ENCODE measurements at regions not wholly inside any gene's neighbourhood (a gene's known extent, or its start where the extent isn't known, plus 50 kb on each side); places are given as distances from the start of the nearest gene placed in this dataset.
A peak's percentile ranks its signal among the peaks of the same experiment; 100 is the strongest.

DNA sequence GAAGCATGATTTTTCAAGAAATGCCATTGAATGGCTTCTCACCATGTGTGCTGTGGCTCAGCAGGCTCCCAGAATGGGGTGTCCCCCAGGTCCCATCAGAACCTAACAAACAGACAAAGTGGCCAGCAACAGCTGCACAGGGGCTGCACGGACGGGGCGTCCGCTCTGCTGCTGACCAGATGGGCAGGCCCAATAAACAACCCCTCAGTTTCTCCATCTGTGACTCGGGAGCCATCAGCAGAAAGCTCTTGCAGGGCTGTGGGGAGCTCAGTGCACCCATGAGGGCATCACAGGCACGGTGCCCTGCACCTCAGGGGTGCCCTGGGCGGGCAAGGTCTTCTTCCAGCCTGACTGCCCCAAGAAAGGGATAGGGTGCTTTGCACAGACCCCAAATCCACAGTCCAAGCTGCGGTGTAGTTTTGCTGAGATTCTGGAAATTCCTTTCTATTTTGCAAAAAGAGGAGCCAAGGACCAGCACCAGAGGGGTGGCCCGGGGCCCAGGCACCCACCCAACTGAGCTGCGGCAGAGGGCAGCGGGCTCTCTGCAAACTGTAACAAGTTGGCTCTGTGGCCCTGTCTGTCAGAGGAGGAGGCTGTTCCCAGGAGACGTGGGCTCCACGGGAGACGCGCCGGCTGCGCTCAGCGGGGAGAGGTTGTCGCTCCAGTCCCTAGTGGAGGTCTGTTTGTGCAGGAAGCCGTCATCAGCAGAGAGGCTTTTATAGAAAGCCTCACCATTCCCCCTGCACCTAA lies 138.7 kb upstream of the PPP1R26 start:
- DNase-seq: no peak
- no CpG with 5 or more reads among the region's 20 CpGs for WGBS (ENCODE audit: insufficient coverage, low lambda C conversion rate)

DNA sequence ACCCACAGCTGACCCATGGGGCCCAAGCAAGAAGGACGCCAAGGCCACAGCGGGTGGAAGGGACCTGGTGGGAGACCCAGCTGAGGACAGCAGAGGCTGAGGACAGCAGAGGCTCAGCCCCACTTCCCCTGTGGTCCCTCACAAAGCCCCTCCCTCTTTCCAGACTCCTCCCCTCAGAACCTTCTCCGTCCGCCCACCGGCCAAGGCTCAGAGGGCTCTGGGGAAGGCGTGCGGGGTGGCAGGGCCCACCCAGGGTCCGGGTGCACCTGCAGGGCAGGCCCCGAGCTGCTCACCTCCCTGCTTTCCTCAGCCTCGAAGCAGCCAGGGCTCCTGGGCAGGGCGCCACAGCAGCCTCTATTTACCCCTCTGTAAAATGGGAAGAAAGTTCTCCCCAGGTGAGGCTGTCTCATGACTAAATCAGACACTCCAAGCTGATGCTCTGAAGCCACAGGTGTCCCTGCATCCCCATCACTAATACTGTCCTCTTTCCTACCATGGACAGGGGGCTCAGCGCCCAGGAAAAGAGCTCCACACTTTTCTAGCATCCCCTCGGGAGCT lies 137.9 kb upstream of the PPP1R26 start:
- Histone ChIP-seq H3K9me3 (ENCODE audit: control insufficient read depth, low read depth, low read length) (no peaks in the 10 kb centered on the region), H3K4me1 (ENCODE audit: control insufficient read depth, insufficient read depth, low read length) (no peaks in the 10 kb centered on the region), H3K36me3 (ENCODE audit: control insufficient read depth, insufficient read depth, low read length) (no peaks in the 10 kb centered on the region), H3K4me3 (ENCODE audit: low read length) (no peak overlapping the region), H3K27me3 (ENCODE audit: control insufficient read depth, insufficient read depth, low read length) (peaks cover 13% of the 10 kb centered on the region), H3K27ac (ENCODE audit: low read length) (no peak overlapping the region)
- no CpG with 5 or more reads among the region's 13 CpGs for WGBS (ENCODE audit: insufficient coverage, low lambda C conversion rate)
- DNase-seq: no peak

More for the DNA sequence above, 138.7 kb upstream of the PPP1R26 start:
- no peaks in the 10 kb centered on the region for H3K9me3 ChIP-seq (ENCODE audit: control insufficient read depth, low read depth, low read length)
- no peak overlapping the region for H3K4me3 ChIP-seq (ENCODE audit: low read length)
- peaks cover 13% of the 10 kb centered on the region for H3K27me3 ChIP-seq (ENCODE audit: control insufficient read depth, insufficient read depth, low read length)
- H3K36me3 ChIP-seq (ENCODE audit: control insufficient read depth, insufficient read depth, low read length): no peaks in the 10 kb centered on the region
- H3K27ac ChIP-seq (ENCODE audit: low read length): no peak overlapping the region
- no peaks in the 10 kb centered on the region for H3K4me1 ChIP-seq (ENCODE audit: control insufficient read depth, insufficient read depth, low read length)

DNA sequence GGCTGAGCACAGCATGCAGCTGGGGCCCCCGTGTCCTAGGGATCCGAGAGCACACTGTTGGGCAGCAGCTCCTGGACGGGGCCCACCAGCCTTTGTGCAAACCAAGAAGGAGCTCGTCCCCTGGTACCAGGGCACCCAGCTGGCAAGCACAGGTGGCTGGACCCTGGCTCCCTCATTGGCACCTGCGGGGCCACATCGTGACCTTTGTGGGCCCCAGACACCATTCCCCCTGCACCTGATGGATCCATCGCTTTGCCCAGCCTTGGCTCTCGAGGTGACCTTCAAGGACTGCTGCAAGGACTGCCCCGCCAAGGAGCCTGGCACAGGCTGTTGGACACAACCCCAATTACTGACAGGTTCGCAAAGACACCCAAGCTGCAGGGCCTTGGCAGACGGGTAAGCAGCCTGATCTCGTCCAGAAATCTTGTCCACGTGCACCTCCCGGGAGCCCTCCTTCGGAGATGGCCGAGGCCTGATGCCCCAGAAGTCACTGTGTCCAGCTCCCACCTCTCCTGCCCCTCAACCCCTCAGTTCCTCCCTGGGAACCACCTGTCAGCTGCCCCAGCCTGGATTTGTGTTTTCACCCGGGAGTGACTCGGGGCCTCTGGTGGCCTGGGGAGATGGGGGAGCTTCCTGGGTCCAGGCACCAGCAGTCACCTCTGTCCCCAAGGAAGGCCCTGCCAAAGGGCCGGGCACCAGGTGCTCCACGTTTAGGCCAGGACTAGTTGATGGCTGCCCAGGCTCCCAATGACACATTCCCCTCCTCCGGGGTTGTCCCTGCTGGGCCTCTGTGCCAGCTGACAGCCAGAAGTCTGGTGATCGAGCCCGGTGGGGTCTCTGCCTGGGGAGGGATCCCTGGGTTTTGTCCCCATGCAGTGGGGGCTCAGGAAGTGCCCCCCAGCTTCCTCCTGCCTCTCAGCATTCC lies 137.1 kb upstream of the PPP1R26 start:
- no peaks in the 10 kb centered on the region for H3K4me1 ChIP-seq (ENCODE audit: control insufficient read depth, insufficient read depth, low read length)
- H3K36me3 ChIP-seq (ENCODE audit: control insufficient read depth, insufficient read depth, low read length): no peaks in the 10 kb centered on the region
- no peak overlapping the region for H3K27ac ChIP-seq (ENCODE audit: low read length)
- H3K9me3 ChIP-seq (ENCODE audit: control insufficient read depth, low read depth, low read length): no peaks in the 10 kb centered on the region
- DNase-seq: no peak
- H3K4me3 ChIP-seq (ENCODE audit: low read length): no peak overlapping the region
- WGBS (ENCODE audit: insufficient coverage, low lambda C conversion rate): no CpG with 5 or more reads among the region's 23 CpGs
- H3K27me3 ChIP-seq (ENCODE audit: control insufficient read depth, insufficient read depth, low read length): peaks cover 13% of the 10 kb centered on the region

DNA sequence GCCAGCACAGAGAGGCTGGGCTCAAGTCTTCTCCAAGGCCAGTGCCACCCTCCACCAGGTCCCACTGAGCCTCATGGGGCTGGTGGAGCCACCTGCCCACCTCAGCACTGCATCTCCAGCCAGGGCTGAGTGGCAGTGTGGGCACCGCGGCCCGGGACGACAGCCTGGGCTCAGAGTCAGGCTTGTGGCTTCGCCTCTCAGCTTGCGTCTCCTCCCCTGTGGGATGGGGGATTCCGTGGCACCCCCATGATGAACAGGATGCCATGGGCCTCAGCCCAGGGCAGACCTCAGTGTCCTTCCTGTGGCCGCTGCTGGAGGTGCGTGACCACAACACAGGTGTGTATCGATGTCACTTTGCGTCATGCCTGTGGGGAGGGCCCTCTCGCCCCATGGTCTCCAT lies 136.4 kb upstream of the PPP1R26 start:
- no peak overlapping the region for H3K4me3 ChIP-seq (ENCODE audit: low read length)
- H3K4me1 ChIP-seq (ENCODE audit: control insufficient read depth, insufficient read depth, low read length): no peaks in the 10 kb centered on the region
- no peak for DNase-seq
- H3K27ac ChIP-seq (ENCODE audit: low read length): no peak overlapping the region
- H3K9me3 ChIP-seq (ENCODE audit: control insufficient read depth, low read depth, low read length): no peaks in the 10 kb centered on the region
- peaks cover 13% of the 10 kb centered on the region for H3K27me3 ChIP-seq (ENCODE audit: control insufficient read depth, insufficient read depth, low read length)
- WGBS (ENCODE audit: insufficient coverage, low lambda C conversion rate): no CpG with 5 or more reads among the region's 12 CpGs
- no peaks in the 10 kb centered on the region for H3K36me3 ChIP-seq (ENCODE audit: control insufficient read depth, insufficient read depth, low read length)

DNA sequence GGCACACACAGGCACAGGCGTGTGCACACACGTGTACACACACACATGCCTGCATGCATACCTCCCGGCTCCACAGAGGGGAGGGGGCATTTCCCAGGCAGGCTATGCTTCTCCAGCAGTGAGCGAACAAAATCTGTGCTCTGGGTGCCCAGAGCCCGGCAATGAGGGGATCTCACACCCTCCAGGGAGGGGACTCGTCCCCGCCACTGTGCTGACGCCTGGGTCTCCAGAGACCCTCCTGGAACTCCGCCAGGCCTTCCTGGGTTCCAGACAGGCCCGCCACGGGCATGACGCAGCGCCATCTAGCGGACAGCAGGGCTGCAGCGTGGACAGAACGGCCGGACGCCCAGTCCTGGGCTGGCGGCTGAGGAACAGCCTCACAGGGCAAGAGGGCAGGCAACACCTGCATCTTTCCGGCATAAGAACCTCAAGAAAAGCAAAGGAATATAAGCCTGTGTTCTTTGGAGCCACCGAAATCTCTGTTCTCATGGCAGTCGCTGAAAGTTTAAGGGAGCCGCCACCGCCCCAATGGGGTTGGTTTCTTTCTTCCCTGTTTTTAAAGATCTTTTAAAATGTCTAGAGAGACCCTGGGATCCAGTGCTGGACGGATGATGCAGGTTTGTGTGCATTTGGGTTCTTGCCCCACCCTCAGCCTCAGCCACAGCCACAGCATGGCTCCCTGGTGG lies 135.6 kb upstream of the PPP1R26 start:
- H3K36me3 ChIP-seq (ENCODE audit: control insufficient read depth, insufficient read depth, low read length): no peaks in the 10 kb centered on the region
- no CpG with 5 or more reads among the region's 25 CpGs for WGBS (ENCODE audit: insufficient coverage, low lambda C conversion rate)
- no peak overlapping the region for H3K4me3 ChIP-seq (ENCODE audit: low read length)
- H3K4me1 ChIP-seq (ENCODE audit: control insufficient read depth, insufficient read depth, low read length): no peaks in the 10 kb centered on the region
- H3K9me3 ChIP-seq (ENCODE audit: control insufficient read depth, low read depth, low read length): no peaks in the 10 kb centered on the region
- DNase-seq: peak; percentile 33 to 43
- H3K27me3 ChIP-seq (ENCODE audit: control insufficient read depth, insufficient read depth, low read length): peaks cover 13% of the 10 kb centered on the region
- no peak overlapping the region for H3K27ac ChIP-seq (ENCODE audit: low read length)

DNA sequence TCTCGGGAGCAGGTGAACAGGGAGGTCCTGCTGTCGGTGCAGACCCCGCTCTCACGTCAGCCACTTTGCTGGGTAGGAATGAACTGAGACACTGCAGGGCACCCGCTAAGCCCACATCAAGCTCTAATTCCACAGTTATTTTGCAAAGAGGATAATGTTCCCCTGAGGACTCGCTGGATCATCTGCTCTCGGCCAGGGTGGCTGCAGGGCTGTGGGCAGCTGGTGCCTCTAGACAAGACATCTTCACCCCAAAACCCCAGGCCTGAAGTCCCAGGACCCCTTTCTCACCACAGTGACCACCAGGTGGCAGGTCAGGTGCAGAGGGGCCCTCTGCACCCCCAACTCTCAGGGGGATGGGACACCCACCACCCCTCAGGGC lies 135.1 kb upstream of the PPP1R26 start:
- H3K36me3 ChIP-seq (ENCODE audit: control insufficient read depth, insufficient read depth, low read length): no peaks in the 10 kb centered on the region
- WGBS (ENCODE audit: insufficient coverage, low lambda C conversion rate): no CpG with 5 or more reads among the region's 7 CpGs
- no peak for DNase-seq
- H3K9me3 ChIP-seq (ENCODE audit: control insufficient read depth, low read depth, low read length): no peaks in the 10 kb centered on the region
- H3K27me3 ChIP-seq (ENCODE audit: control insufficient read depth, insufficient read depth, low read length): peaks cover 11% of the 10 kb centered on the region
- no peak overlapping the region for H3K4me3 ChIP-seq (ENCODE audit: low read length)
- H3K4me1 ChIP-seq (ENCODE audit: control insufficient read depth, insufficient read depth, low read length): no peaks in the 10 kb centered on the region
- H3K27ac ChIP-seq (ENCODE audit: low read length): no peak overlapping the region

DNA sequence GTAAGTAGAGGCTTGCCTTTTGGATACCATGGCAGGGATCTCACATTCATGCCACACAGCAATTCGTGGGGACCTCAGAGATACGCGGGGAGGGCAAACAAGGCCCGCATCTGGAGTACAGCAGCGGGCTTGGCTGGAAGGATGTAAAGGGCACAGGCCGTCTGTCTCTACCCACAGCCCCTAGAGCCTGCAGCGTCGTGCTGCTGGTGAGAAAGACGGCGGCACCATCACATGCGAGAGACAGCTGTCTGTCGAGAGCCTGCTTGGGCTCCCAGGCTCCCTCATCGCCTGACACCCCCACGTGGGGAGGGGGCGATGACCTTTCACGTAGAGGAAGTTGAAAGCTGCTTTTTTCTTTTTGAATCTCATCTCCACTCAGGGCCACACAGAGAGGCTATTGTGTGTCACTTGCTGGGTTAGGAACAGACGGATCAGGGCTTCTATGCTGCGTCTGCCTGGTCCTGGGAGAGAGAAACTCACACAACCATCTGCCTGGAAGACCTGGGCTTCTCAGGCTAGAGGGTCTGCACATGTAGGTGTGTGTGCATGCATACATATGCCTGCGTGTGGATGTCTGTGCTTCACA lies 134.6 kb upstream of the PPP1R26 start:
- H3K27ac ChIP-seq (ENCODE audit: low read length): no peak overlapping the region
- H3K4me1 ChIP-seq (ENCODE audit: control insufficient read depth, insufficient read depth, low read length): no peaks in the 10 kb centered on the region
- no peaks in the 10 kb centered on the region for H3K36me3 ChIP-seq (ENCODE audit: control insufficient read depth, insufficient read depth, low read length)
- WGBS (ENCODE audit: insufficient coverage, low lambda C conversion rate): no CpG with 5 or more reads among the region's 19 CpGs
- no peak for DNase-seq
- H3K27me3 ChIP-seq (ENCODE audit: control insufficient read depth, insufficient read depth, low read length): peaks cover 8% of the 10 kb centered on the region
- no peaks in the 10 kb centered on the region for H3K9me3 ChIP-seq (ENCODE audit: control insufficient read depth, low read depth, low read length)
- H3K4me3 ChIP-seq (ENCODE audit: low read length): no peak overlapping the region

DNA sequence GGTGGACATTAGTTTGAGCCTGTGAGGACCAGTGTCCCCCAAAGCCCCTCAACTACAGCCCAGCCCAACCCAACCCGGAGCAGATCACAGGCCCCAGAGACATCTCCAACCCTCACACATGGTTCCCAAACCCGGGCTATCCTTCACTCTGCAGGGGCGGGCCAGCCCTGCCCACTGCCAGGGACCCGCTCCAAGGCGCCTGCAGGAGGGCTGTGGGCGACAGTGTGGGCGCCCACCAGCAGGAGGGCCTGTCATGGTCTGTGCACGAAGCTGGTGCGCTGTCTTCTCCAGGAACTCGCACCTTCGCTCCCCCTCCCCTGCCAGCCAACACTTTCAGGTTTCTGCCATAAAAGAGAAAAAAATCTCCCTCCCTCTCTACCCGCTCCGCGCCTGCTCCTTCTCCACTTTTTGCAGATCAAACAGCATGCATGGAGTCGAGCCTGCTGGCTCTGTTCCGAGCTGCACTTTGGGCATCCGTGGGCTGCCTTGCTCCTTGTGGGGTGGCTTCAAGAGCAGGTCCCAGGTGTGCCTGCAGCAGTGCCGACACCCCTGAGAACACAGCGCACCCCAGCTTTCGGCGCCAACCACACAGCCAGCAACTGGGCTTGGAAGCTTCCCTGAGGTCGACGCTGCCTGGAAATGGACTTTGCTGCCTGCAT lies 133.7 kb upstream of the PPP1R26 start:
- no peak overlapping the region for H3K27ac ChIP-seq (ENCODE audit: low read length)
- H3K36me3 ChIP-seq (ENCODE audit: control insufficient read depth, insufficient read depth, low read length): no peaks in the 10 kb centered on the region
- no peak overlapping the region for H3K4me3 ChIP-seq (ENCODE audit: low read length)
- H3K27me3 ChIP-seq (ENCODE audit: control insufficient read depth, insufficient read depth, low read length): peaks cover 7% of the 10 kb centered on the region
- H3K9me3 ChIP-seq (ENCODE audit: control insufficient read depth, low read depth, low read length): no peaks in the 10 kb centered on the region
- DNase-seq: no peak
- no CpG with 5 or more reads among the region's 23 CpGs for WGBS (ENCODE audit: insufficient coverage, low lambda C conversion rate)
- H3K4me1 ChIP-seq (ENCODE audit: control insufficient read depth, insufficient read depth, low read length): no peaks in the 10 kb centered on the region

DNA sequence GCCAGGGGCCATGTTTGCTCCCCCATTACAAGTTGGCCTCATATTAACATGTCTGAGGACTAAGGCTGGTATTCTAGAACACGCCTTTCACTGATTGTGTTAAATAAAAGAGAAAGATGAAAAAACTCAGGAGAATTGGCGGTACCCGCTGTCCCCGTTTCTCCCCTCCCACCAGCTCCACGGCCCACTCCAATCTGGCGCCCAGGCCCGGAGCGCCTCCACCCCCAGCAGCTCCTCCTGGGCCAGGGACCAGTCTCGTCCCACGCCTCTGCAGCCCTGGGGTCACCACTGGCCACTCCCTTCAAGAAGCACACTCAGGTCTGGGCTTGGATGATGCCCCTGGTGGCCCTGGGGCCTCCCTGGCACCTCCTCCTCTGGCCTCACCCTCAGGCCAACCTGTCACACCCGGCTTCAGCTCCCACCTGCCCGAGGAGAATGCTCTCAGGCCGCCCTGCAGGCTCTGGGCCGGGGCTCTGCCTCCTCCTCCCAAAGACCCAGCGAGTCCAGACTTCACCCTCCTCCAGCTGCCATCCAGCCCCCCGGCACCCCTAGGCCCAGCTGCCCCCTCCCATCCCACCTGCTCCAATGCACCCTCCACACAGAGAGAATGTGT lies 133.0 kb upstream of the PPP1R26 start:
- Histone ChIP-seq H3K27ac (ENCODE audit: low read length) (no peak overlapping the region), H3K9me3 (ENCODE audit: control insufficient read depth, low read depth, low read length) (no peaks in the 10 kb centered on the region), H3K4me3 (ENCODE audit: low read length) (no peak overlapping the region), H3K36me3 (ENCODE audit: control insufficient read depth, insufficient read depth, low read length) (no peaks in the 10 kb centered on the region), H3K4me1 (ENCODE audit: control insufficient read depth, insufficient read depth, low read length) (no peaks in the 10 kb centered on the region), H3K27me3 (ENCODE audit: control insufficient read depth, insufficient read depth, low read length) (peaks cover under 1% of the 10 kb centered on the region)
- WGBS (ENCODE audit: insufficient coverage, low lambda C conversion rate): no CpG with 5 or more reads among the region's 16 CpGs
- DNase-seq: no peak

All from large intestine (tissue), 3 donors.